ENCODE measurements at regions not wholly inside any gene's neighbourhood (a gene's known extent, or its start where the extent isn't known, plus 50 kb on each side); places are given as distances from the start of the nearest gene placed in this dataset.
A peak's percentile ranks its signal among the peaks of the same experiment; 100 is the strongest.

GRCh38 chr15:94535298-94536048 is 304.1 kb downstream of the MCTP2 start:
- DNase-seq (ENCODE audit: insufficient read length, low spot score) (no peak), FAIRE-seq (no peak)

GRCh38 chr15:94536549-94536948 is 305.2 kb downstream of the MCTP2 start:
- no peak for FAIRE-seq
- DNase-seq (ENCODE audit: insufficient read length, low spot score), result no peak

- no peak for FAIRE-seq
- DNase-seq (ENCODE audit: insufficient read length, low spot score), result no peak
Measured at GRCh38 chr15:94538280-94538679, 306.9 kb downstream of the MCTP2 start.

- FAIRE-seq (no peak), DNase-seq (ENCODE audit: insufficient read length, low spot score) (no peak)
Measured at GRCh38 chr15:94542391-94542790, 311.0 kb downstream of the MCTP2 start.

GRCh38 chr15:94546808-94547207 is 315.4 kb downstream of the MCTP2 start:
- DNase-seq (ENCODE audit: insufficient read length, low spot score), result no peak
- FAIRE-seq, result no peak

GRCh38 chr15:94547711-94548110 is 316.4 kb downstream of the MCTP2 start:
- no peak for FAIRE-seq
- DNase-seq (ENCODE audit: insufficient read length, low spot score), result no peak

- FAIRE-seq, result no peak
- no peak for DNase-seq (ENCODE audit: insufficient read length, low spot score)
Measured at GRCh38 chr15:94555841-94556519, 324.6 kb downstream of the MCTP2 start.

- FAIRE-seq (no peak), DNase-seq (ENCODE audit: insufficient read length, low spot score) (no peak)
Measured at GRCh38 chr15:94561036-94561689, 329.8 kb downstream of the MCTP2 start.

GRCh38 chr15:94563456-94563855 is 332.1 kb downstream of the MCTP2 start:
- DNase-seq (ENCODE audit: insufficient read length, low spot score) (no peak), FAIRE-seq (no peak)

- DNase-seq (ENCODE audit: insufficient read length, low spot score) (peak; percentile 4), FAIRE-seq (no peak)
Measured at GRCh38 chr15:94576889-94577533, 345.6 kb downstream of the MCTP2 start.

GRCh38 chr15:94579286-94579685 is 347.9 kb downstream of the MCTP2 start:
- DNase-seq (ENCODE audit: insufficient read length, low spot score), result no peak

GRCh38 chr15:94580211-94580885 is 349.0 kb downstream of the MCTP2 start:
- DNase-seq (ENCODE audit: insufficient read length, low spot score) (no peak), FAIRE-seq (no peak)

More at GRCh38 chr15:94579286-94579685, 347.9 kb downstream of the MCTP2 start:
- FAIRE-seq, result no peak

GRCh38 chr15:94582368-94582767 is 351.0 kb downstream of the MCTP2 start:
- peak; percentile 9 for DNase-seq (ENCODE audit: insufficient read length, low spot score)
- FAIRE-seq, result no peak

- DNase-seq (ENCODE audit: insufficient read length, low spot score), result no peak
- FAIRE-seq, result no peak
Measured at GRCh38 chr15:94584833-94585244, 353.5 kb downstream of the MCTP2 start.

- FAIRE-seq, result no peak
- DNase-seq (ENCODE audit: insufficient read length, low spot score), result no peak
Measured at GRCh38 chr15:94586099-94586498, 354.7 kb downstream of the MCTP2 start.

GRCh38 chr15:94587113-94587512 is 355.8 kb downstream of the MCTP2 start:
- no peak for DNase-seq (ENCODE audit: insufficient read length, low spot score)
- FAIRE-seq, result no peak

GRCh38 chr15:94588993-94589392 is 357.6 kb downstream of the MCTP2 start:
- FAIRE-seq (no peak), DNase-seq (ENCODE audit: insufficient read length, low spot score) (no peak)

- no peak for FAIRE-seq
- DNase-seq (ENCODE audit: insufficient read length, low spot score), result no peak
Measured at GRCh38 chr15:94592495-94592894, 361.1 kb downstream of the MCTP2 start.

- DNase-seq (ENCODE audit: insufficient read length, low spot score) (no peak), FAIRE-seq (no peak)
Measured at GRCh38 chr15:94596707-94597106, 365.3 kb downstream of the MCTP2 start.

GRCh38 chr15:94600505-94600904 is 369.1 kb downstream of the MCTP2 start:
- FAIRE-seq (no peak), DNase-seq (ENCODE audit: insufficient read length, low spot score) (no peak)
